Stimulated activated CD4-positive, alpha-beta T cell treated with anti-CD3 and anti-CD28 coated beads, Interleukin-1b, Interleukin-23, amount 100 ng/mL, for 48 hours (primary cell): ENCODE measurements at regions not wholly inside any gene's neighbourhood (a gene's known extent, or its start where the extent isn't known, plus 50 kb on each side); places are given as distances from the start of the nearest gene placed in this dataset.

Source experiments
- DNase-seq: peaks from one replicate; pipeline ENCODE4 v3.0.0-alpha.2; 2020

- no peak for DNase-seq
These were observed 280.4 kb downstream of the GALC start for GRCh38 chr14:87712396-87713090.

- no peak for DNase-seq
These were observed 287.5 kb downstream of the GALC start for GRCh38 chr14:87705439-87705896.

- DNase-seq: no peak
These were observed 294.5 kb downstream of the GALC start for GRCh38 chr14:87698481-87698880.

GRCh38 chr14:87696485-87696884, 296.5 kb downstream of the GALC start:
- no peak for DNase-seq

GRCh38 chr14:87691042-87691881, 301.7 kb downstream of the GALC start:
- DNase-seq: no peak

GRCh38 chr14:87690076-87690613, 302.8 kb downstream of the GALC start:
- no peak for DNase-seq

GRCh38 chr14:87688524-87688923, 304.5 kb downstream of the GALC start:
- DNase-seq: no peak

GRCh38 chr14:87687420-87687819, 305.6 kb downstream of the GALC start:
- DNase-seq: no peak

- DNase-seq: no peak
These were observed 306.2 kb downstream of the GALC start for GRCh38 chr14:87686746-87687145.

GRCh38 chr14:87679866-87680265, 313.1 kb downstream of the GALC start:
- DNase-seq: no peak

- DNase-seq: no peak
These were observed 314.4 kb downstream of the GALC start for GRCh38 chr14:87678624-87679023.

GRCh38 chr14:87676814-87677437, 316.1 kb downstream of the GALC start:
- DNase-seq: no peak

- DNase-seq: no peak
These were observed 325.3 kb downstream of the GALC start for GRCh38 chr14:87667659-87668058.

GRCh38 chr14:87656315-87656714, 336.7 kb downstream of the GALC start:
- no peak for DNase-seq

GRCh38 chr14:87652278-87652677, 340.7 kb downstream of the GALC start:
- no peak for DNase-seq

- DNase-seq: no peak
These were observed 348.3 kb downstream of the GALC start for GRCh38 chr14:87644689-87645088.

- no peak for DNase-seq
These were observed 350.0 kb downstream of the GALC start for GRCh38 chr14:87643005-87643404.

GRCh38 chr14:87640553-87640952, 352.4 kb downstream of the GALC start:
- no peak for DNase-seq

- no peak for DNase-seq
These were observed 354.8 kb downstream of the GALC start for GRCh38 chr14:87638196-87638595.

GRCh38 chr14:87635442-87635841, 357.5 kb downstream of the GALC start:
- no peak for DNase-seq

GRCh38 chr14:87632796-87633195, 360.2 kb downstream of the GALC start:
- no peak for DNase-seq

GRCh38 chr14:87630846-87631245, 362.1 kb downstream of the GALC start:
- no peak for DNase-seq

- no peak for DNase-seq
These were observed 363.2 kb downstream of the GALC start for GRCh38 chr14:87629788-87630187.

- DNase-seq: no peak
These were observed 364.2 kb downstream of the GALC start for GRCh38 chr14:87628780-87629179.
